ENCODE measurements at regions not wholly inside any gene's neighbourhood (a gene's known extent, or its start where the extent isn't known, plus 50 kb on each side); places are given as distances from the start of the nearest gene placed in this dataset.

- no peak for TF ChIP-seq ZNF532 (CRISPR knock-in tag; IDR thresholded peaks at IDR 0.05; ENCODE audit: borderline replicate concordance)
- no peak for TF ChIP-seq RELA (CRISPR knock-in tag; IDR thresholded peaks at IDR 0.05; ENCODE audit: borderline replicate concordance)
- no peak for TF ChIP-seq ZNF219 (CRISPR knock-in tag; IDR thresholded peaks at IDR 0.05; ENCODE audit: borderline replicate concordance)
- TF ChIP-seq, protein P1, sequence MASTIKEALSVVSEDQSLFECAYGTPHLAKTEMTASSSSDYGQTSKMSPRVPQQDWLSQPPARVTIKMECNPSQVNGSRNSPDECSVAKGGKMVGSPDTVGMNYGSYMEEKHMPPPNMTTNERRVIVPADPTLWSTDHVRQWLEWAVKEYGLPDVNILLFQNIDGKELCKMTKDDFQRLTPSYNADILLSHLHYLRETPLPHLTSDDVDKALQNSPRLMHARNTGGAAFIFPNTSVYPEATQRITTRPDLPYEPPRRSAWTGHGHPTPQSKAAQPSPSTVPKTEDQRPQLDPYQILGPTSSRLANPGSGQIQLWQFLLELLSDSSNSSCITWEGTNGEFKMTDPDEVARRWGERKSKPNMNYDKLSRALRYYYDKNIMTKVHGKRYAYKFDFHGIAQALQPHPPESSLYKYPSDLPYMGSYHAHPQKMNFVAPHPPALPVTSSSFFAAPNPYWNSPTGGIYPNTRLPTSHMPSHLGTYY (CRISPR knock-in tag; IDR thresholded peaks at IDR 0.05) = no peak
These were observed 270.6 kb downstream of the TTC8 start (continued) for GRCh38 chr14:89095036-89095435.

DNA sequence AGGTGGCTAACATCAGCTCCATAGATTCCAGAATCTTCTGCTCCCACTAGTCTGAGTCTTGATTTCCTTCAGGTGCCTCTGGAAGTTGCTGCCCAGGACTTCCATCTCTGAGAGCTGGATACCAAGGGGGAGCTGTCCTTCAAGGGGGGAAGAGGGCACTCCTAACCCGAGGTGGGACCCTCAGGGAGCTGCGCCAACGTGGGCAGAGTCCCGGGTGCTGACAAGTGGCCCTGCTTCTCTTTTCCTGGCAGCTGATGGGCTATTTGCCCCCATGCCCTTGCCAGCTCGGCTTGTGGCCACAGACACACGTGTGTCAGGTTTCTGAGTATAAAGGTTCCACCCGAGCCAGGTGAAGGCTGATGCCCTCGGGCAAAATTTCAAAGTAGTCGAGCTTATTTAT lies 272.5 kb downstream of the TTC8 start:
- no peak overlapping the region for H3K4me3 Mint-ChIP-seq
- peaks cover 45% of the 10 kb centered on the region for H3K27me3 Mint-ChIP-seq (ENCODE audit: low read depth)
- peaks cover 11% of the 10 kb centered on the region for H3K36me3 Mint-ChIP-seq
- ChIA-PET CTCF (no interaction called here), POLR2A (no interaction called here)
- TF ChIP-seq NR3C1 (CRISPR knock-in tag; conservative IDR thresholded peaks at IDR 0.05; ENCODE audit: low read depth) (no peak), TP53 (CRISPR knock-in tag; IDR thresholded peaks at IDR 0.05) (no peak), NFATC4 (CRISPR knock-in tag; IDR thresholded peaks at IDR 0.05) (no peak), ZNF425 (CRISPR knock-in tag; conservative IDR thresholded peaks at IDR 0.05) (no peak), AR (CRISPR knock-in tag; IDR thresholded peaks at IDR 0.05) (no peak)
- TF ChIP-seq, protein P2, sequence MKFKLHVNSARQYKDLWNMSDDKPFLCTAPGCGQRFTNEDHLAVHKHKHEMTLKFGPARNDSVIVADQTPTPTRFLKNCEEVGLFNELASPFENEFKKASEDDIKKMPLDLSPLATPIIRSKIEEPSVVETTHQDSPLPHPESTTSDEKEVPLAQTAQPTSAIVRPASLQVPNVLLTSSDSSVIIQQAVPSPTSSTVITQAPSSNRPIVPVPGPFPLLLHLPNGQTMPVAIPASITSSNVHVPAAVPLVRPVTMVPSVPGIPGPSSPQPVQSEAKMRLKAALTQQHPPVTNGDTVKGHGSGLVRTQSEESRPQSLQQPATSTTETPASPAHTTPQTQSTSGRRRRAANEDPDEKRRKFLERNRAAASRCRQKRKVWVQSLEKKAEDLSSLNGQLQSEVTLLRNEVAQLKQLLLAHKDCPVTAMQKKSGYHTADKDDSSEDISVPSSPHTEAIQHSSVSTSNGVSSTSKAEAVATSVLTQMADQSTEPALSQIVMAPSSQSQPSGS (CRISPR knock-in tag; IDR thresholded peaks at IDR 0.05; ENCODE audit: borderline replicate concordance, low read depth) = no peak
- H3K9me3 Mint-ChIP-seq = peaks cover 24% of the 10 kb centered on the region
- no peak overlapping the region for H3K27ac Mint-ChIP-seq
- no peak for ATAC-seq
- H3K4me1 Mint-ChIP-seq = no peaks in the 10 kb centered on the region; the same call in 1 of the 2 replicates
- no peak for DNase-seq (ENCODE audit: low spot score)

DNA sequence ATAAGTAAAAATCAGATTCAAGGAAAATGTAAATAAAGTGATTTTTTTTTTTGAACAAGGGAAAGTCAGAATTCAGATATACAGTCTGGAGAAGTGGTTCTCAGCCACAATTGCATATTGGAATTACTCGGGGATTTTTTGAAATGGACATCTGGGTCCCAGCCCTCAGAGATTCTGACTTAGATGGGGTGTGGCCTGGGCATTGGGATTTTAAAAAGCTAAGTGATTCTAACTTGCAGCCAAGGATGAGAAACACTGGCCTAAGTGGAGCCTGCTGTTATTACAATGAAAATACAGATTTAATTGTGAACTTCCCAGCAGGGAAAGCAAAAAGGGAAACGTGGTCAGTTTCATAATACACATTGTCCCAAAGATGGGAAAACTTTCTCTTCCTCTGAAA lies 273.8 kb downstream of the TTC8 start:
- no peak for DNase-seq (ENCODE audit: low spot score)
- H3K4me1 Mint-ChIP-seq = no peaks in the 10 kb centered on the region; the same call in 1 of the 2 replicates
- no peak overlapping the region for H3K4me3 Mint-ChIP-seq
- no peak overlapping the region for H3K27ac Mint-ChIP-seq
- CTCF ChIA-PET = no interaction called here
- peaks cover 7% of the 10 kb centered on the region for H3K36me3 Mint-ChIP-seq
- peaks cover 50% of the 10 kb centered on the region for H3K27me3 Mint-ChIP-seq (ENCODE audit: low read depth)
- POLR2A ChIA-PET = no interaction called here
- no peak for ATAC-seq
- H3K9me3 Mint-ChIP-seq = peaks cover 18% of the 10 kb centered on the region
- TF ChIP-seq, protein P3, sequence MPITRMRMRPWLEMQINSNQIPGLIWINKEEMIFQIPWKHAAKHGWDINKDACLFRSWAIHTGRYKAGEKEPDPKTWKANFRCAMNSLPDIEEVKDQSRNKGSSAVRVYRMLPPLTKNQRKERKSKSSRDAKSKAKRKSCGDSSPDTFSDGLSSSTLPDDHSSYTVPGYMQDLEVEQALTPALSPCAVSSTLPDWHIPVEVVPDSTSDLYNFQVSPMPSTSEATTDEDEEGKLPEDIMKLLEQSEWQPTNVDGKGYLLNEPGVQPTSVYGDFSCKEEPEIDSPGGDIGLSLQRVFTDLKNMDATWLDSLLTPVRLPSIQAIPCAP (CRISPR knock-in tag; IDR thresholded peaks at IDR 0.05) = no peak
- TF ChIP-seq TEAD4 (CRISPR knock-in tag; IDR thresholded peaks at IDR 0.05) (no peak), NFATC4 (CRISPR knock-in tag; IDR thresholded peaks at IDR 0.05) (no peak), ZNF219 (CRISPR knock-in tag; IDR thresholded peaks at IDR 0.05; ENCODE audit: borderline replicate concordance) (no peak)
- TF ChIP-seq, protein P4, sequence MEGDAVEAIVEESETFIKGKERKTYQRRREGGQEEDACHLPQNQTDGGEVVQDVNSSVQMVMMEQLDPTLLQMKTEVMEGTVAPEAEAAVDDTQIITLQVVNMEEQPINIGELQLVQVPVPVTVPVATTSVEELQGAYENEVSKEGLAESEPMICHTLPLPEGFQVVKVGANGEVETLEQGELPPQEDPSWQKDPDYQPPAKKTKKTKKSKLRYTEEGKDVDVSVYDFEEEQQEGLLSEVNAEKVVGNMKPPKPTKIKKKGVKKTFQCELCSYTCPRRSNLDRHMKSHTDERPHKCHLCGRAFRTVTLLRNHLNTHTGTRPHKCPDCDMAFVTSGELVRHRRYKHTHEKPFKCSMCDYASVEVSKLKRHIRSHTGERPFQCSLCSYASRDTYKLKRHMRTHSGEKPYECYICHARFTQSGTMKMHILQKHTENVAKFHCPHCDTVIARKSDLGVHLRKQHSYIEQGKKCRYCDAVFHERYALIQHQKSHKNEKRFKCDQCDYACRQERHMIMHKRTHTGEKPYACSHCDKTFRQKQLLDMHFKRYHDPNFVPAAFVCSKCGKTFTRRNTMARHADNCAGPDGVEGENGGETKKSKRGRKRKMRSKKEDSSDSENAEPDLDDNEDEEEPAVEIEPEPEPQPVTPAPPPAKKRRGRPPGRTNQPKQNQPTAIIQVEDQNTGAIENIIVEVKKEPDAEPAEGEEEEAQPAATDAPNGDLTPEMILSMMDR (IDR thresholded peaks at IDR 0.05) = no peak
- TF ChIP-seq, protein P5, sequence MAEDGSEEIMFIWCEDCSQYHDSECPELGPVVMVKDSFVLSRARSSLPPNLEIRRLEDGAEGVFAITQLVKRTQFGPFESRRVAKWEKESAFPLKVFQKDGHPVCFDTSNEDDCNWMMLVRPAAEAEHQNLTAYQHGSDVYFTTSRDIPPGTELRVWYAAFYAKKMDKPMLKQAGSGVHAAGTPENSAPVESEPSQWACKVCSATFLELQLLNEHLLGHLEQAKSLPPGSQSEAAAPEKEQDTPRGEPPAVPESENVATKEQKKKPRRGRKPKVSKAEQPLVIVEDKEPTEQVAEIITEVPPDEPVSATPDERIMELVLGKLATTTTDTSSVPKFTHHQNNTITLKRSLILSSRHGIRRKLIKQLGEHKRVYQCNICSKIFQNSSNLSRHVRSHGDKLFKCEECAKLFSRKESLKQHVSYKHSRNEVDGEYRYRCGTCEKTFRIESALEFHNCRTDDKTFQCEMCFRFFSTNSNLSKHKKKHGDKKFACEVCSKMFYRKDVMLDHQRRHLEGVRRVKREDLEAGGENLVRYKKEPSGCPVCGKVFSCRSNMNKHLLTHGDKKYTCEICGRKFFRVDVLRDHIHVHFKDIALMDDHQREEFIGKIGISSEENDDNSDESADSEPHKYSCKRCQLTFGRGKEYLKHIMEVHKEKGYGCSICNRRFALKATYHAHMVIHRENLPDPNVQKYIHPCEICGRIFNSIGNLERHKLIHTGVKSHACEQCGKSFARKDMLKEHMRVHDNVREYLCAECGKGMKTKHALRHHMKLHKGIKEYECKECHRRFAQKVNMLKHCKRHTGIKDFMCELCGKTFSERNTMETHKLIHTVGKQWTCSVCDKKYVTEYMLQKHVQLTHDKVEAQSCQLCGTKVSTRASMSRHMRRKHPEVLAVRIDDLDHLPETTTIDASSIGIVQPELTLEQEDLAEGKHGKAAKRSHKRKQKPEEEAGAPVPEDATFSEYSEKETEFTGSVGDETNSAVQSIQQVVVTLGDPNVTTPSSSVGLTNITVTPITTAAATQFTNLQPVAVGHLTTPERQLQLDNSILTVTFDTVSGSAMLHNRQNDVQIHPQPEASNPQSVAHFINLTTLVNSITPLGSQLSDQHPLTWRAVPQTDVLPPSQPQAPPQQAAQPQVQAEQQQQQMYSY (CRISPR knock-in tag; IDR thresholded peaks at IDR 0.05) = no peak
